ENCODE measurements at regions not wholly inside any gene's neighbourhood (a gene's known extent, or its start where the extent isn't known, plus 50 kb on each side); places are given as distances from the start of the nearest gene placed in this dataset.

GRCh38 chr10:108184114-108184513, 1019.6 kb upstream of the SORCS1 start:
- CTCF ChIA-PET: no interaction called here
- no peak for TF ChIP-seq EZH2 (IDR thresholded peaks at IDR 0.05; ENCODE audit: low read depth)
- TF ChIP-seq, protein P1, sequence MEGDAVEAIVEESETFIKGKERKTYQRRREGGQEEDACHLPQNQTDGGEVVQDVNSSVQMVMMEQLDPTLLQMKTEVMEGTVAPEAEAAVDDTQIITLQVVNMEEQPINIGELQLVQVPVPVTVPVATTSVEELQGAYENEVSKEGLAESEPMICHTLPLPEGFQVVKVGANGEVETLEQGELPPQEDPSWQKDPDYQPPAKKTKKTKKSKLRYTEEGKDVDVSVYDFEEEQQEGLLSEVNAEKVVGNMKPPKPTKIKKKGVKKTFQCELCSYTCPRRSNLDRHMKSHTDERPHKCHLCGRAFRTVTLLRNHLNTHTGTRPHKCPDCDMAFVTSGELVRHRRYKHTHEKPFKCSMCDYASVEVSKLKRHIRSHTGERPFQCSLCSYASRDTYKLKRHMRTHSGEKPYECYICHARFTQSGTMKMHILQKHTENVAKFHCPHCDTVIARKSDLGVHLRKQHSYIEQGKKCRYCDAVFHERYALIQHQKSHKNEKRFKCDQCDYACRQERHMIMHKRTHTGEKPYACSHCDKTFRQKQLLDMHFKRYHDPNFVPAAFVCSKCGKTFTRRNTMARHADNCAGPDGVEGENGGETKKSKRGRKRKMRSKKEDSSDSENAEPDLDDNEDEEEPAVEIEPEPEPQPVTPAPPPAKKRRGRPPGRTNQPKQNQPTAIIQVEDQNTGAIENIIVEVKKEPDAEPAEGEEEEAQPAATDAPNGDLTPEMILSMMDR (conservative IDR thresholded peaks at IDR 0.05): no peak
- no TSS peak for BruUV-seq (replicated peaks)
- Histone ChIP-seq H4K20me1 (ENCODE audit: insufficient read depth) (no peaks in the 10 kb centered on the region), H2AFZ (no peak overlapping the region), H3K4me3 (no peak overlapping the region), H3K9me3 (ENCODE audit: insufficient read depth, low read depth) (no peaks in the 10 kb centered on the region), H3F3A (ENCODE audit: insufficient read depth, low read depth) (no peaks in the 10 kb centered on the region), H3K4me1 (replicated peaks; ENCODE audit: insufficient read depth) (no peaks in the 10 kb centered on the region), H3K27ac (no peak overlapping the region), H3K4me2 (no peak overlapping the region), H3K36me3 (ENCODE audit: low read depth) (no peaks in the 10 kb centered on the region), H3K79me2 (ENCODE audit: low read depth) (no peaks in the 10 kb centered on the region), H3K27me3 (ENCODE audit: insufficient read depth, low read depth) (no peaks in the 10 kb centered on the region), H3K9me2 (ENCODE audit: insufficient read depth) (no peaks in the 10 kb centered on the region)
- POLR2A ChIA-PET (ENCODE audit: unreplicated experiment): no interaction called here
- intact Hi-C loops (cut with micrococcal nuclease; ENCODE audit: unreplicated experiment): no loop called here
- DNase-seq: no peak

GRCh38 chr10:108180878-108181277, 1016.4 kb upstream of the SORCS1 start:
- no peaks in the 10 kb centered on the region for H3F3A ChIP-seq (ENCODE audit: insufficient read depth, low read depth)
- intact Hi-C loops (cut with micrococcal nuclease; ENCODE audit: unreplicated experiment): no loop called here
- no peaks in the 10 kb centered on the region for H3K36me3 ChIP-seq (ENCODE audit: low read depth)
- H3K9me2 ChIP-seq (ENCODE audit: insufficient read depth): no peaks in the 10 kb centered on the region
- no peaks in the 10 kb centered on the region for H4K20me1 ChIP-seq (ENCODE audit: insufficient read depth)
- no peak for DNase-seq
- no peaks in the 10 kb centered on the region for H3K9me3 ChIP-seq (ENCODE audit: insufficient read depth, low read depth)
- ChIA-PET CTCF (no interaction called here), POLR2A (ENCODE audit: unreplicated experiment) (no interaction called here)
- H3K4me1 ChIP-seq (replicated peaks; ENCODE audit: insufficient read depth): no peaks in the 10 kb centered on the region
- H2AFZ ChIP-seq: no peak overlapping the region
- no peak overlapping the region for H3K4me2 ChIP-seq
- H3K27ac ChIP-seq: no peak overlapping the region
- H3K4me3 ChIP-seq: no peak overlapping the region
- BruUV-seq (replicated peaks): no TSS peak
- no peaks in the 10 kb centered on the region for H3K79me2 ChIP-seq (ENCODE audit: low read depth)
- no peaks in the 10 kb centered on the region for H3K27me3 ChIP-seq (ENCODE audit: insufficient read depth, low read depth)
- TF ChIP-seq EZH2 (IDR thresholded peaks at IDR 0.05; ENCODE audit: low read depth): no peak
- TF ChIP-seq, protein P1 (conservative IDR thresholded peaks at IDR 0.05): no peak

- no TSS peak for BruUV-seq (replicated peaks)
- POLR2A ChIA-PET (ENCODE audit: unreplicated experiment): no interaction called here
Measured at GRCh38 chr10:108169846-108170245, 1005.3 kb upstream of the SORCS1 start.

More at GRCh38 chr10:108169846-108170245, 1005.3 kb upstream of the SORCS1 start:
- intact Hi-C loops (cut with micrococcal nuclease; ENCODE audit: unreplicated experiment): no loop called here
- Histone ChIP-seq H3F3A (ENCODE audit: insufficient read depth, low read depth) (no peaks in the 10 kb centered on the region), H3K27ac (no peak overlapping the region), H4K20me1 (ENCODE audit: insufficient read depth) (no peaks in the 10 kb centered on the region), H3K4me3 (no peak overlapping the region), H3K4me1 (replicated peaks; ENCODE audit: insufficient read depth) (no peaks in the 10 kb centered on the region), H3K9me2 (ENCODE audit: insufficient read depth) (no peaks in the 10 kb centered on the region), H3K9me3 (ENCODE audit: insufficient read depth, low read depth) (no peaks in the 10 kb centered on the region), H3K36me3 (ENCODE audit: low read depth) (no peaks in the 10 kb centered on the region), H3K79me2 (ENCODE audit: low read depth) (no peaks in the 10 kb centered on the region), H2AFZ (no peak overlapping the region), H3K4me2 (no peak overlapping the region), H3K27me3 (ENCODE audit: insufficient read depth, low read depth) (no peaks in the 10 kb centered on the region)
- no peak for DNase-seq
- CTCF ChIA-PET: no interaction called here
- TF ChIP-seq, protein P1 (conservative IDR thresholded peaks at IDR 0.05): no peak

Measured in PC-9 (cell line).